ENCODE measurements at regions not wholly inside any gene's neighbourhood (a gene's known extent, or its start where the extent isn't known, plus 50 kb on each side); places are given as distances from the start of the nearest gene placed in this dataset.

DNA sequence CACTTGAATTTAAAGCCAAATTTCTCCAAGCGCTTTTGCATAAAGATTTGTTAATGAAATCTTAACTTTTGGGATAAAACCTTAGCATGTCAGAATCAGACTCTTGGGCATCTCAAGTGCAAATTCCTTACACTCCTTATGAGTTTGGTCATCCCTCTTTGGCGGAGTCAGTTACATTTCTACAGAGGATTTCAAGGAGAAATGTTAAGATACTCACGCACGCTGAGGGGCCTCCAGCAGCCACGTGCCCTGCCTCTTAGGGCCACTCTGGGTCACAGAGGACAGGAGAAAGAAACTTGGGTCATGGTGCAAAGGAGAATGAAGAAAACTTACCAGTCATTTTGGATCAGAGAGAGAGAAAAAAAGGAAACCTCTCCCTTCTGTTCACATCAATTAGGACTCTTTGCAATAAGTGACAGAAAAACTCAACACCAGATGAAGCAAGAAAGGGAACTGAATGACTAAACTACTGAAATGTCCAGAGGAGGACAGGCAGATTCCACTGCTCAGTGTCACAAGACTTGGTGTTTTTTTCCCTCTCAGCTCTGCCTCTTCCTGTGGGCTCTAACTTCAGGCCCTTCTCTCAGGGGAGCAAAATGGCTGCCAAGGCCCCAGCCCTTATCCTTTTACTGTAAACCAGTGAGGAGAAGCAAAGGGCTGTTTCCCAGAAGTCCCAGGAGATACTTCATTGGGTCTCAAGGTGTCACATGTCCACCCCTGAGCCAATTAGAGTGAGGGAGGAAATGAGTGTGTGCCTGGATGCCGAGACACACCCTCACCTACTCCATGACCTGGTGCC, 63.3 kb upstream of the NFIL3 start:
- TF ChIP-seq, protein P1, sequence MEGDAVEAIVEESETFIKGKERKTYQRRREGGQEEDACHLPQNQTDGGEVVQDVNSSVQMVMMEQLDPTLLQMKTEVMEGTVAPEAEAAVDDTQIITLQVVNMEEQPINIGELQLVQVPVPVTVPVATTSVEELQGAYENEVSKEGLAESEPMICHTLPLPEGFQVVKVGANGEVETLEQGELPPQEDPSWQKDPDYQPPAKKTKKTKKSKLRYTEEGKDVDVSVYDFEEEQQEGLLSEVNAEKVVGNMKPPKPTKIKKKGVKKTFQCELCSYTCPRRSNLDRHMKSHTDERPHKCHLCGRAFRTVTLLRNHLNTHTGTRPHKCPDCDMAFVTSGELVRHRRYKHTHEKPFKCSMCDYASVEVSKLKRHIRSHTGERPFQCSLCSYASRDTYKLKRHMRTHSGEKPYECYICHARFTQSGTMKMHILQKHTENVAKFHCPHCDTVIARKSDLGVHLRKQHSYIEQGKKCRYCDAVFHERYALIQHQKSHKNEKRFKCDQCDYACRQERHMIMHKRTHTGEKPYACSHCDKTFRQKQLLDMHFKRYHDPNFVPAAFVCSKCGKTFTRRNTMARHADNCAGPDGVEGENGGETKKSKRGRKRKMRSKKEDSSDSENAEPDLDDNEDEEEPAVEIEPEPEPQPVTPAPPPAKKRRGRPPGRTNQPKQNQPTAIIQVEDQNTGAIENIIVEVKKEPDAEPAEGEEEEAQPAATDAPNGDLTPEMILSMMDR (IDR thresholded peaks at IDR 0.05; ENCODE audit: insufficient read depth, low read depth, low read length) = no peak
- no peak for TF ChIP-seq EZH2 (IDR thresholded peaks at IDR 0.05; ENCODE audit: insufficient read depth, low read length)
